NCI-H2107 (cell line): ENCODE measurements at regions not wholly inside any gene's neighbourhood (a gene's known extent, or its start where the extent isn't known, plus 50 kb on each side); places are given as distances from the start of the nearest gene placed in this dataset.

Experiments
- DNase-seq: peaks from one replicate; lab custom pipeline; 2025; lab: John Stamatoyannopoulos, UW

DNA sequence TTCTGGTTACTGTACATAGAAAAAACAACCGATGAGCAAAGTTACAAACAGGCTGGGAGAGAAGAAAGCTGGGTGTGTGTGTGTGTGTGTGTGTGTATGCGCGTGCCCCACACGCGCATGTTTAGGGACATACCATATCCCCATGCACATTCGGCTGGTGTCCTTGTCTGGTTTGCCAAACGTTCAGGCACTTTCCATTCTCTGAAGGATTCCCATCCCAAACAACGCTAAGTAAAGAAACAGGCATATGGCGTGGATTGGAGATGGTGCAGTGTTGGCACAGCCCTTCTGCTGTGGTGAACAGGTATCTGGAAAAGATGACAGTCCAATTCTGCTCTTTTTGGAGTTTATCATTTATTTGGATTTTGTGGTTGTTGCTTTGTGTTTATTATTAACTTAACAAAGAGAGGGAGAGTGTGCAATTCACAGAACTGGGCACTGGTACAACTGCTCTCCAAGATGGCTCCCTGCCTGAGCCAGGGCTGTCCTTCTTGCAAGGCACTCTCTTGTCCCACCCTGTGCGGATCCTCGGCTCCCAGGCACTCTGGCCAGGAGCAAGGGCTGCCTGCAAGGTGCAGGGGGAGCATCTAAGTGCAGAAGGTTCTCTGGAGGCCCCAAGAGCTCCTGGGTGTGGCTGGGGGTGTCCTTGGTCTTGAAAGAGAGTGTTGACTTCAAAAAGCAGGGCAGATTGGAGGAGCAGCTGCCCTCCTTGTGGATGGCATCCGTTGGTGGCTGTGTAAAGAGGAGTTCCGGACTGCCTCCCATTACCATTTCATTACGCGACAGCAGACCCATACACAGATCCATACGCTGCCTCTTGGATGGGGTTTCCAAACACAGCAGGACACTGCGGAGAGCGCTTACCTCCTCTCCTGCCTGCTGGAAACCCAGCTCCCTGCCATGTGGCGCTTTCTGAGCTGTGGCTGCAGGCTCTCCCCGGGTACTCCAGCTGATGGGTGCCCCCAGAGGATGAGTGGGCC, 263.1 kb downstream of the ZNF536 start:
- DNase-seq, result no peak

DNA sequence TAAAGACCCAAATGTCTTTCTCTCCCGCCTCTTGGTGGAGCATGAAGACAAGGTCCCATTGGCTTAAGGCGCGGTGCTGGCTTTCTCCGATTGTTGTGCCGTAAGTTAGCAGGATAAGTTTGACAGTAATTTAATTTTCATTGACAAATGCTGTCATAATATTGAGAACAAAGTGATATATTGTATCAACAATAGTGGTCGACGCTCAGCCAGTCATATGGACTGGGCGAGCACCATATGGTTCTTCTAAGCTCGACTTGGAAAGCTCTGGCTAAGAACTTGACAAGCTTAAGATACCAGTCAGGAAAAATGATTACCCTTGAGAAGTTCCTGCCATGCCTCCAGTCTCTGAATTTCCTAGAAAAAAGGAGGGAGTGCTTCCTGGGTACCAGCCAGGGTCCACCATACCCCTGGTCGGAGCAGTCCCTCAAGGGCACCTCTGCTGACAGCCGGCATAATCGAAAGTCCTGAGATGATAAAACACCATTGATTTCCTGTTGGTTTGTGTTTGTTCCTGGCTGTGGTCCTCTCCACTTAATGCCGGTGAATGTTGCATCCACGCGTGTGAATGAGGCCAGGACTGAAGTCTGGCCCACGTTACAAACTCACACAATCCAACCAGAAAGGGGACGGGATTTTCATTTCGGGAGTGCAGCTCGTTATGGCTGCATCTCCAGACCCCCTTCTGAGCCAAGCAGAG, 262.1 kb downstream of the ZNF536 start:
- no peak for DNase-seq

GRCh38 chr19:30631033-30631370, 258.8 kb downstream of the ZNF536 start:
- no peak for DNase-seq

GRCh38 chr19:30630289-30631032, 258.3 kb downstream of the ZNF536 start:
- no peak for DNase-seq

- no peak for DNase-seq
Observed at GRCh38 chr19:30629086-30629485, 256.9 kb downstream of the ZNF536 start.

DNA sequence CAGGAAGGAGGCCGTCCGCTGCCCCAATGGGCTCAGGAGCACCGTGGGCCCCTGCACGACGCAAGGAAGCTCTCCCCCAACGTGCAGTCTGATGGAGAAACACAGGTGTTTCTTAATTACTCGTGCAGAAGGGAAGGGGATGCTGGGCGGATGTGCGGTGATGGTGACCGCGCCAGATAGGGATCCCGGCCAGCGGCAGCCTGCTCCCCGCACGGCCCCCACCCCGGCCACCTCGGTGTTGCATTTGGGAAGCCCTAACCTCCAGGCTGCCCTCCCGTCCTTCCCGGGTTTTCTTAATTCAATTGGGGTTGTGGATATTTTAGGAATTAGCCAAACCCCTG, 254.4 kb downstream of the ZNF536 start:
- DNase-seq, result no peak

- DNase-seq, result no peak
Observed at GRCh38 chr19:30625947-30626625, 253.9 kb downstream of the ZNF536 start.

DNA sequence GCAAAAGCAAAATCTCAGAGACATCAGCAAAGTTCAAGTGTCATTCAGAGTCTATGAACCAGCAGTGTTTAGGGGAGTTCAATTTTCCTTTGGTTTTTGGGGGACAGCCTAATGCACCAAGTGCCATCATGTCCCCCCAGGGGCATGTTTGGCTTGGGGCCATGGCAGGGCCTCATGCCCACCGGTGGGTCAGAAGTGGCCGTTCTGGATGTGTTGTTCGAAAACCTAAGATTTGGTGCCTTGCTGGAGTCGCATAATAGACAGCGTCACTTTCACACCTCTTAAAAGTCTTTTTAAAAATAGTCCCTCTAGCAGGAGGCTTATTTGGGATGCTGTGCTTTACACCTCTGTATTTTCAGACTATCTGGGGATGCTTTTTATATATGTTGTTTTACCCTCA, 250.1 kb downstream of the ZNF536 start:
- DNase-seq, result no peak

DNA sequence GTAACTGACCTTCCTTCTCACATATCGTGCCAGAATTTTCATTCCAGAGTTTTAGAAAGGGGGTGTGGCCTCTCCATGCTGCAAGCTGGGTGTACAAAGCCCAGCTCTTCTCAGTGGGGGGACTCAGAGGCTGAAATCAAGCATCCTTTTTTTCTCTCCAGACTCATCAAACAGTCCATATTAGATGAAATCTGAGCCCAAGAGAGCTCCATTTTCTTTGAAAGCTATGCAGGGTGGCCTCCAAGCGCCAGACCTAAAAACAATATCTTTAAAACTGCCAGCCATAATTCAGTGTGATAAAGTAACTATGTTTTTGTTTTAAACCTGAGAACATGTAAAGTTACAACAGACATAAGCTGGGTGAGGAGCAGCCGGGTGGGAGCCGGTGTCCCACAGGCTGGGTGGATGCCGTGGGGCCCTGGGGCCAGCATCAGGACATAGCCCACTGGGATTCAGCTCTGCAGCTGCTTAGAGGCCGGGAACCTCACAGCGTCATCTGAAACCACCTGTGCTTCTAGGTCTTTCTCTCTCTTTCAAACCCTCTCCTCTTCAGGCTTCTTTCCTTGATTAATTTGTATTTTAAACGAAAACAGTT, 249.2 kb downstream of the ZNF536 start:
- DNase-seq, result no peak

DNA sequence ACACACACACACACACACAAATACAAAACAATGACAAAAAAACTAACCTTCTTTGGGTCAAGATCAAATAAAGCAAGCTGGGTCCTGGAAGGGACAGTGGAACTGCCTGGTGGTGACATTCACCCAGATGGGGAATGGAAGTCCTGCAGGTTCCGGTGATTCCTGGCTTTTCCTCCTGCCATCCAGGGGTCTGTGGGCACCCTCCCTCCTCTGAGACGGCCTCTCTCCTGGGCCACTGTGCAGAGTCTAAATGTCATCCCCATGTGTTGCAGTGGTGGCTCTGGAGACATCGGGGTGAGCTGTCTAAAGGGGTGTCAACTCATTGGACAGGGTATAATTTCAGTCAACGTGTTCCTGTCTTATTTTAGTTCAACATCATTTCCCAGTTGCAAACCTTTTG, 248.2 kb downstream of the ZNF536 start:
- DNase-seq, result no peak

DNA sequence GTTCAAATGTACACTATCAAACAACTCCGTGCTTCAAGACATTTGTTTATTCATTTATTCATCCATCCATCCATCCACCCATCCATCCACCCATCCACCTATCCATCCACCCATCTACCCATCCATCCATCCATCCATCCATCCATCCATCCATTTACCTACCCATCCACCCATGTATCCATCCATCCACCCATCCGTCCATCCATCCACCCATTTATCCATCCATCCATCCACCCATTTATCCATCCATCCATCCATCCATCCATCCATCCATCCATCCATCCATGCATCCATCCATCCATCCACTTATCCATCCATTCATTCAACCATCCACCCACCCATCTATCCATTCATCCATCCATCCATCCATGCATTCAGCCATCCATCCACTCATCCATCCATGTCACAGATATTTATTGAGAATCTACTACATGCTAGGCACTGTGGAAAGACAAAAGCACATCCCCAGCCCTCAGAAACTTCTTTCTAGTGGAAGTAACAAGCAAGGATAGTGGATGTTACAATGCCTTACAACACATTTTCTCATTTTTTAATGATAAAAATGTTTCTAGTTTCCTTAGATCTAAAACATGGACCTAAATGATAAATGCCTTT, 237.6 kb downstream of the ZNF536 start:
- DNase-seq, result no peak

- DNase-seq, result no peak
Observed at GRCh38 chr19:30608471-30608870, 236.3 kb downstream of the ZNF536 start.
